ENCODE measurements at regions not wholly inside any gene's neighbourhood (a gene's known extent, or its start where the extent isn't known, plus 50 kb on each side); places are given as distances from the start of the nearest gene placed in this dataset.

- TF ChIP-seq ZNF610 (tag by site-specific recombination; IDR thresholded peaks at IDR 0.05; ENCODE audit: borderline replicate concordance) = peak; percentile 68
- TF ChIP-seq ZNF626 (tag by site-specific recombination; IDR thresholded peaks at IDR 0.05) = peak; percentile 79; the same call in 1 of the 2 replicates
- TF ChIP-seq TRIM28 (IDR thresholded peaks at IDR 0.05; ENCODE audit: borderline replicate concordance, low read length) = peak; percentile 99
- TF ChIP-seq ZNF580 (tag by site-specific recombination; IDR thresholded peaks at IDR 0.05) = 0 out of 2 replicates have a peak, but pooled peaks have one; percentile 20
- peak; percentile 98 for TF ChIP-seq SETDB1 (IDR thresholded peaks at IDR 0.05; ENCODE audit: insufficient read length, low read length)
- TF ChIP-seq ZNF223 (tag by site-specific recombination; IDR thresholded peaks at IDR 0.05) = no peak
- TF ChIP-seq, protein P1, sequence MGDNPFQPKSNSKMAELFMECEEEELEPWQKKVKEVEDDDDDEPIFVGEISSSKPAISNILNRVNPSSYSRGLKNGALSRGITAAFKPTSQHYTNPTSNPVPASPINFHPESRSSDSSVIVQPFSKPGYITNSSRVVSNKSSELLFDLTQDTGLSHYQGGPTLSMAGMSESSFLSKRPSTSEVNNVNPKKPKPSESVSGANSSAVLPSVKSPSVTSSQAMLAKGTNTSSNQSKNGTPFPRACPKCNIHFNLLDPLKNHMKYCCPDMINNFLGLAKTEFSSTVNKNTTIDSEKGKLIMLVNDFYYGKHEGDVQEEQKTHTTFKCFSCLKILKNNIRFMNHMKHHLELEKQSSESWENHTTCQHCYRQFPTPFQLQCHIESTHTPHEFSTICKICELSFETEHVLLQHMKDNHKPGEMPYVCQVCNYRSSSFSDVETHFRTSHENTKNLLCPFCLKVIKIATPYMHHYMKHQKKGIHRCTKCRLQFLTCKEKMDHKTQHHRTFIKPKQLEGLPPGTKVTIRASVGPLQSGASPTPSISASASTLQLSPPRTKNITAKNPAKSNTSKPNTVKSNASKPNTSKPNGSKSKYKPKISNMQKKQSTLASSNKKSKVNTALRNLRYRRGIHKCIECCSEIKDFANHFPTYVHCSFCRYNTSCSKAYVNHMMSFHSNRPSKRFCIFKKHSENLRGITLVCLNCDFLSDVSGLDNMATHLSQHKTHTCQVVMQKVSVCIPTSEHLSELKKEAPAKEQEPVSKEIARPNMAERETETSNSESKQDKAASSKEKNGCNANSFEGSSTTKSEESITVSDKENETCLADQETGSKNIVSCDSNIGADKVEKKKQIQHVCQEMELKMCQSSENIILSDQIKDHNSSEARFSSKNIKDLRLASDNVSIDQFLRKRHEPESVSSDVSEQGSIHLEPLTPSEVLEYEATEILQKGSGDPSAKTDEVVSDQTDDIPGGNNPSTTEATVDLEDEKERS (tag by site-specific recombination; IDR thresholded peaks at IDR 0.05) = peak; percentile 71; the same call in 1 of the 2 replicates
- TF ChIP-seq ZNF558 (tag by site-specific recombination; IDR thresholded peaks at IDR 0.05) = 0 out of 2 replicates have a peak, but pooled peaks have one; percentile 38
- no peak for TF ChIP-seq ZNF777 (tag by site-specific recombination; IDR thresholded peaks at IDR 0.05; ENCODE audit: borderline replicate concordance)
- 0 out of 2 replicates have a peak, but pooled peaks have one; percentile 39 for TF ChIP-seq ZNF549 (tag by site-specific recombination; IDR thresholded peaks at IDR 0.05)
- TF ChIP-seq ZNF510 (tag by site-specific recombination; IDR thresholded peaks at IDR 0.05; ENCODE audit: insufficient replicate concordance) = peak; percentile 74
- ChIA-PET CTCF (interaction anchor here (0.7 to 1.2 kb wide), 2 partner anchors 372 to 1266 kb away, joined by 3 read pairs; no protein-coding TSS in a partner anchor), POLR2A (no interaction called here)
- no peaks in the 10 kb centered on the region for H3K4me1 ChIP-seq (ENCODE audit: control insufficient read depth, insufficient read depth, low read length)
- H3K27ac ChIP-seq (ENCODE audit: extremely low read depth, low read depth, low read length) = no peak overlapping the region
- H3K36me3 ChIP-seq (ENCODE audit: control insufficient read depth in 2 of 2, insufficient read depth in 1 of 2, low read length in 2 of 2) = no peaks in the 10 kb centered on the region
- H3K9me3 ChIP-seq (ENCODE audit: control insufficient read depth, insufficient read depth, low read depth, low read length) = no peaks in the 10 kb centered on the region
- no peak overlapping the region for H3K4me3 ChIP-seq (ENCODE audit: low read depth, low read length)
Observed at GRCh38 chr6:105713474-105714118, 310.7 kb upstream of the PREP start.

GRCh38 chr6:105711216-105711615 lies 308.3 kb upstream of the PREP start:
- CTCF ChIA-PET = interaction anchor here (1.1 to 1.2 kb wide), 2 partner anchors 21 to 227 kb away, joined by 3 to 4 read pairs; no protein-coding TSS in a partner anchor

DNA sequence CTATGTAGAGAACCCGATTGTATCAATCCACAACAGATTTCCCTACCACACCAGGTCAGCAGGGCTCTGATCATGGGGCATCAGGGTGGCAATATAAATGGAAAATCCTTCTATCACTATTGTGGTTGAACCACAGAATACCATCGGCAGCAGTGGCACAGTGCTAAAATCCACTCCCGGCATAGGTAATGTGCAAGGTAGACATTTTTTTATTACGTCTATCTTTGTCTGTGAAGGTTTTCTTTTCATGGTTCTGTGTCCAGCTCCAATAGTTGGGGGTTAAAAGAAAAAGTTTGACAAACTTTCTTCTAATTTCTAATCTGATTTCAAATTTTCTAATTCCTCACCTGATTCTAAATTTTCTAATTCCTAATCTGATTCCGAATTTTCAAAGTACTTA lies 302.7 kb upstream of the PREP start:
- CTCF ChIA-PET = no interaction called here
- no peak overlapping the region for H3K27ac ChIP-seq (ENCODE audit: extremely low read depth, low read depth, low read length)

More at GRCh38 chr6:105711216-105711615, 308.3 kb upstream of the PREP start:
- POLR2A ChIA-PET = no interaction called here
- TF ChIP-seq ZSCAN18 (tag by site-specific recombination; IDR thresholded peaks at IDR 0.05) (no peak), ZNF843 (tag by site-specific recombination; IDR thresholded peaks at IDR 0.05) (no peak), ZNF394 (tag by site-specific recombination; IDR thresholded peaks at IDR 0.05; ENCODE audit: borderline replicate concordance) (no peak)
- no peaks in the 10 kb centered on the region for H3K36me3 ChIP-seq (ENCODE audit: control insufficient read depth in 2 of 2, insufficient read depth in 1 of 2, low read length in 2 of 2)
- no peaks in the 10 kb centered on the region for H3K4me1 ChIP-seq (ENCODE audit: control insufficient read depth, insufficient read depth, low read length)
- H3K27ac ChIP-seq (ENCODE audit: extremely low read depth, low read depth, low read length) = no peak overlapping the region
- no peaks in the 10 kb centered on the region for H3K9me3 ChIP-seq (ENCODE audit: control insufficient read depth, insufficient read depth, low read depth, low read length)
- H3K4me3 ChIP-seq (ENCODE audit: low read depth, low read length) = no peak overlapping the region

More for the DNA sequence above, 302.7 kb upstream of the PREP start:
- no peak for TF ChIP-seq ZSCAN30 (tag by site-specific recombination; IDR thresholded peaks at IDR 0.05)
- TF ChIP-seq ZNF600 (tag by site-specific recombination; IDR thresholded peaks at IDR 0.05) = no peak
- POLR2A ChIA-PET = no interaction called here
- no peaks in the 10 kb centered on the region for H3K4me1 ChIP-seq (ENCODE audit: control insufficient read depth, insufficient read depth, low read length)
- no peaks in the 10 kb centered on the region for H3K36me3 ChIP-seq (ENCODE audit: control insufficient read depth in 2 of 2, insufficient read depth in 1 of 2, low read length in 2 of 2)
- no peaks in the 10 kb centered on the region for H3K9me3 ChIP-seq (ENCODE audit: control insufficient read depth, insufficient read depth, low read depth, low read length)
- H3K4me3 ChIP-seq (ENCODE audit: low read depth, low read length) = no peak overlapping the region
